CD1c-positive myeloid dendritic cell (primary cell): ENCODE measurements at regions not wholly inside any gene's neighbourhood (a gene's known extent, or its start where the extent isn't known, plus 50 kb on each side); places are given as distances from the start of the nearest gene placed in this dataset.

ENCODE experiments used
- DNase-seq: peaks from one replicate; pipeline ENCODE4 v3.0.0-alpha.2; 2016; ENCODE audit errors: extremely low spot score

DNA sequence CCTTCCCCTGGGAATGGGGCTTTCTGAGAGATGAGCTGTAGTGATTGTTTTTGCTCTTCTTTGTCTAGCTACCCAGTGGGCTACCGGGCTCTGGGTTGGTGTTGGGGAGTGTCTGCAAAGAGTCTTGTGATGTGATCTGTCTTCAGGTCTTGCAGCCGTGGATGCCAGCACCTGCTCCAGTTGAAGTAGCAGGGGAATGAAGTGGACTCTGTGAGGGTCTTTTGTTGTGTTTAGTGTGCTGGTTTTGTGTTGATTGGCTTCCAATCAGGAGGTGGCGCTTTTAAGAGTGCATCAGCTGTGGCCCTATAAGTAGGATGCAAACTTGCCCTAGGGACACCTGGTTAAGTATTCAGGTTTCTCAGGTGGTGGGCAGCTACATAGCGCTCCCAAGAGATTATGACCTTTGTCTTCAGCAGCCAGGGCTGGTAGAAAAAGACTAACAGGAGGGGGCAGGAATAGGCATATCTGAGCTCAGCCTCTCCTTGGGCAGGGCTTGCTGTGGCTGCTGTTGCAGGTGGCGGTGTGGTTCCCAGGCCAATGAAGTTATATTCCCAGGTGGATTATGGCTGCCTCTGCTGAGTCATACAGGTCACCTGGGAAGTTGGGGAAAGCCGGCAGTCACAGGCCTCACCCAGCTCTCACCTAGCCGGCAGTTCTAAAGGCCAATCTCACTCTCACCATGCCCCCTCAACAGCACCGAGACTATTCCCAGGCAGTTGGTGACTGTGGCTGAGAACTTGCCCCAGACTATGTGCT is 315.7 kb upstream of the C11orf87 start:
- no peak for DNase-seq

DNA sequence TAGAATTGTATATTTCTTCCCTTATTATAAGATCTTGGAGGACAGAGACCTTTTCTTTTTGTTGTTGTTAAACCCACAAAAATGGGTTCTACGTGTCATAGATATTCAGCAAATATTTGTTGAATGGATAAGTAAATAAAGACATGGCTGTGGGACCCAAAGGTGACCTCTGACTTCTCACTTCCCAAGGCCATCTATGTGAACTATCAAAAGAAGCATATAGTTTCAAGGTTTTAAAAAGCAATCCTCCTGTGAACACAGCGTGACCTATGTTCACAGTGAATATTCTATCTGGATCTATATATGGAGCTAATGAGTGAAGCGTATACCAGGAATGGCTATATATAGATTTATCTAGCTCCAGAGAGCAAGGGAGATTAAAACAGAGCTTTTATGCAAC is 312.8 kb upstream of the C11orf87 start:
- DNase-seq, result no peak

DNA sequence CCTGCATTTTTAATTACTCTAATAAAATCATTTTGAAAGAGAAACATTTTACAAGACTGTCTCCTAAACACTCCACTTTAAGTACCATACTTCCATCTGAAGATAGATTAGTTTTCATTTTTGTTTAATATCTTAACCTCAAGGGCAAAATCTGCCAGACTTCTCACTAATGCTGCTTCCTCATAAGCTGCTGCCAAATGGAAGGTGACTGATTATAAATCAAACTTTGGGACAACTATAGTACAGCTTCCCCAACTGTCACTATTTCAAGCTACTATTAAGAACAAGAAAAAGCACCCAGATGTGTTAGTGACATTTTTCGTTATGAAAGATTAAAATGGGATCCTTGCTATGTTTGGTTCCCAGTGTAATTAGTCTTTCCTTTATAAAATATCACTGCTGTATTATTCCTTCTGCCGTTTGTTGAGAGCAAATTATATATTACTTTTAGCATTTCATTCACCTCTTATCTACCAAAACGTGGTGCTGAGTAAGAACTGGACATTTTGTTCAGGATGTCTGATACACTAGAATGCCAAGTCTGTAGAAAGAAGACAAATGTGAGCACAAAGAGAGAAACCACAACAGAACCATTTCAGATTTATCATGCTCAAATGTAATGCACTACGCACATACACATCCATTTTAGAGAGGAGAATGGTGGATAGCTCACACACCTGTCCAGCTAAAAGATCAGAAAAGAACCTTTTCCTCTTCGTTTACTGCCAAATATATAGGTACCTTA is 312.2 kb upstream of the C11orf87 start:
- no peak for DNase-seq

DNA sequence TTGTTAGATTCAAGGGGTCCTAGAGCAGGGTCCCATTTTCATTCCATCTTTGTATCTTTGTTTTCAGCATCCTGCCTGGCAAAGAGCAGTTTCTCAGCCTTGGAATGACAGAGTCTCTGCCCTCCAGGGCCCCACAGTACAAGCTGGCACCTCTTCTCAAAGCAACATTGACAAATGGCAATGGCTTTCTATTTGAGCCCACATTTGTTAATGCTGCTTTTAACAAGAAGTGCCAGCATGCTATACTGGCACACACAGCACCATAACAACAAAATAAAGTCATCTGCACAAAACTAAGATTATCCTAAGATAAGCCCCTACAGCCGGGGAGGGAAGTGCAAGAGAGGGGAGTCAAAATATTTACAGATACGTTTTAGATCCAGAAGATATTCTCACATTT is 309.7 kb upstream of the C11orf87 start:
- no peak for DNase-seq

DNA sequence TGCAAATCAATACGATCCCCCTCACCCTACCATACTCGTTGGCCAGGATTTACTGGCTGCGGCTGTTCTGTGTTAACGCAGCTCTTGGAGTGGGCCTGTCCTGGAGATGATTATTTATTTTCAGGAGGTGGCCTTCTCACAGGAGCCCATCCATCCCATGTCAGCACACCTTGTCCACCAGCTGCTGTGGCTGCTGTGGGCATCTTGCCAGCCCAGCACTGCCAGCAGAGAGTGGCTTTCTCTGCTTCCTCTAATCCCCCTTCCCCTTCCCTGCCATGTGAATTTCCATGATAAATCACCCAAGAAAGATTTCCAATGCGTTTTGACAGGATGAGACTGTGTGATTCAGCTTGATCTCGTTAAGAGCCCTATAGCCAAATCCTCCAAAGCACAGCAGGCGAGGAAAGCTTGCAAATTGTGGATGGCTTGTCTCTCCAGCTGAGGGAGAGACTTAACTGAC is 309.1 kb upstream of the C11orf87 start:
- no peak for DNase-seq

DNA sequence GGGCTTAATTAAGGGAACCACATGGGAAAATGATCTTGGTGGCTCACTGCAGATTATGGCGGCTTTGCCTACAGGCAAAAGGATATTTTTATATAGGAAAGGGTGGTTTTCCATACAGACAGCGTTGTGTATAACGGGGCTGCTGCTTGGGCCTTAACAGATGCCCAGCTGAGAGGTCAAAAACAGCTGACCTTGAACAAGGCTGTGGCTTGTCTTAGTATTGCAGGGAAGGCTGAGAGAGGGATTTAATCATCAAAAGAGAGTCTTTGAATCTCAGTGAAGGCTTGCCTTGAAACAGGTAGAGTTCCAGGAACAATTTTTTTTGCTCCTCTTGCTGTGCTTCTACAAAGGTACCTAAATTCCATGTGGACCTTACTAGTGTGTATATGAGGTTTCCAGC is 301.6 kb upstream of the C11orf87 start:
- DNase-seq, result no peak

DNA sequence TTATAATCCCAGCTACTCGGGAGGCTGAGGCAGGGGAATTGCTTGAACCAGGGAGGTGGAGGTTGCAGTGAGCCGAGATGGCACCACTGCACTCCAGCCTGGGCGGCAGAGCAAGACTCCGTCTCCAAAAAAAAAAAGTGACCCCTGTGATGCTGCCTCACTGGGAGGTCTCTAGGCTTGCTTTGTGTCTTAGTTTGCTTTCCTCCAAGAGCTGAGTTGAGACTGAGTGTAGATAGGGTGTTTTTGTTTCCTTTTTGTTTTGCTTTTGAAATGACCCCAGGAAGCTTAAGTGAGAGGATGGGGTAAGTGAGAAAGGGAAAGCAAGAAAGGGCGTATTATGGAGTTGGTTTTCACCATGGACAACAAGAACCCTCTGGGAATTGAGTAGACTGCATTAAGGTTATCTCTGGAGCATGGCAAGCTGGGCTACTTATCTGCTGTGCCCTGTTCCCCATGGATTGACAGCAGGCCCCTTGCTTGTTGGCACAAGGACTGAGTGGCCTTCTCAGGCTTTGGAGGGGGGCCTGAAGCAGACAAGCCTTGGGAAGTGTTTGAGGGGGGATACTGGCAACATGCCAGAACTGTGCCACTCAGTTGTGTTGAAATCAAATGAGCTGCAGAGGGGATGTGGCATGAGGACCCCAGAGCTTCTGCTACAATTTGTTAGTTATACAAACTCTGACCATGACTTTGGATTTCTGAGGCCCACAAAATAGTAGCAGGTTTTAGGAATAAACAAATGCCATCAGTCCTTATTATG is 300.6 kb upstream of the C11orf87 start:
- no peak for DNase-seq

DNA sequence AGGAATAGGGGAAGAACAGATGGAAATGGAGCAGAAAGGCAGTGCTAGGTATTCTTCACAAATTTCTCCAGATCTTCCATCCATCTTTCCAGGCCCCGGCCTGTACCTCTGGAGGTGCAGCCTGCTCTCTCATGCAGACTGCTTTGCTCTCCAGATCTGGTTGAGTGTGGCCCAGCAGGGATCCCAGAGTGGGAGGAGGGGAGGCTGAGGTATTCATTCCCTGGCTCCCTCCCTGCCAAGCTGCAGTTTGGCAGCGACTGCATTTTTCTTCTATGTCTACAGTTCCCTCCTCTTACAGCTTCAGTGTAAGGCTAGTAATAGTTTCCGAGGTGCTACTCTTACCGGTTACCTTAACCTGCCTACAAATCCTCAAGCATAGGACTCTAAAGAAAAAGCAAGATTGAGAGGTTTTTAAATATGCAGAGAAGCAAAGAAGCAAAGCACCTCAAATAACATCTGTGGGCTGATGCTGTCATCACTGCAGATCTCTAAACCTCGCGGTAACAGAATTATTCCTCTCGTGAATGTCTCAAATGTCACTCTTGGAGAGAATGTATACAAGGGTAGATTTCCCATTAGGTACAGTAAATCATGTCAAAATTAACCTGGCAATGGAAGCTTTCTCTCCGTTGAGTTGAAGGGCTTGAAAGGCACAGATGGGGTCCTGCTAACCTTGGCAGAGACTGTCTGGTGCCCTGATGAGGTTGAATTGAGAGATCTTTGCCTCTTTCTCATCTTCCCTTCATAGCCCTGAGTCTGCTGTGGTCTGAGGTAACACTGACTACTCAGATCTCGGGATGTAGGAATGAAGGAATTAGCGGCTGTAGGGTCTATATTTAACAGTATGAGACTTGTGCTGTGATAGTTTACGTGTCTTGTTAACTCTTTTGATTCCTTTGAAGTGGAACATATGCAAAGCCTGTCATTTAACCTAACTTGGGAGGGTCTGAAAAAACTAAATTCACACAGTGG is 297.9 kb upstream of the C11orf87 start:
- no peak for DNase-seq

DNA sequence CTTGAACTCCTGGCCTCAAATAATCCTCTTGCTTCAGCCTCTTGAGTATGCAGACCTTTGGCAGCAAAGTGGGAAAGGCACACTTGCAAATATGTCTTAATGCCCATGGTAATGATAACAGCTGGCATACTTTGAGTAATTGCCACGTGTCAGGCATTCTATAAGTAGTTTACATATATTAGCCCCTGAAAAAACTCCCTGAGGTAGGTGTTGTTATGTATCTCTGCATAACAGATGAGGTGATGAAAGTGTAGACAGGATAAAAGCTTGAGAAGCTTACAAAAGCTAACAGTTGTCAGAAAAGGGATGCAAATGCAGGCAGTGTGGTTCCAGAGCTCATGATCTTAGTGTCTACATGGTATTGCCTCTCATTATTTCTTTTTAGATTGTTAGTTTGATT is 291.1 kb upstream of the C11orf87 start:
- no peak for DNase-seq

DNA sequence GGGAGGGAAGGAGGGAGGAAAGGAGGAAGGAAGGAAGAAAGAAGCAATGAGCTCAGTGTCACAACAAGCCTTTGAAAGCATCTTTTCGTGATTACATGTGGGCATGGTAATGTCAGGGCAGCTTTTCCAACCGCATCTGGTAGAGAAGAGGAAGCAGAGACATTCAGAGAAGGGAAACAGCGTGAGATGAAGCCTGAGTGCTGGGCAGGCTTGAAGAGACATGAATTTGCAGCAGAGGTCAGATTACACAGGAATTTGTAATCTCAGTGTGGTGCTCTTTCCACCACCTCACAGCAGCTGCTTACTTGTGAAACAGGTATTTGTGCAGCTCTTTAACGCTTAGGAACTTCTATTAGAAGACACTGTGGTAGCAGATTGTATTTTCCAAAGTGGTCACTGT is 289.5 kb upstream of the C11orf87 start:
- DNase-seq, result no peak

DNA sequence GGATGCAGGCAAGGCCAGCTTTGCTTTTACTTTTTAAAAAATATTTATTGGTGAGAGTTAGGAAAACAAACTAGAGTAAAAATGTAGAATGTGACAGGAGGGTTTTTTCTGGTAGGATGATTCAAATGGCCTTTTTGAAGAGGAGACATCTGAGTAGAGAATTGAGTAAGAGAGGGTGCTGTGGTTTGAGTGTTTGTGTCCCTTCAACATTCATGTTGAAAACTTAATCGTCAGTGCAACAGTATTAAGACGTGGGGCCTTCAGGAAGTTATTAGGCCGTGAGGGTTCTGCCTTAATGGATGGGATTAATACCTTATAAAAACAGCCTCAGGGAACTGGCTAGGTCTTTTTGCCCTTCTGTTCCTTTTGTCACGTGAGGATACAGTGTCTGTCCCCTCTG is 288.8 kb upstream of the C11orf87 start:
- DNase-seq, result no peak

DNA sequence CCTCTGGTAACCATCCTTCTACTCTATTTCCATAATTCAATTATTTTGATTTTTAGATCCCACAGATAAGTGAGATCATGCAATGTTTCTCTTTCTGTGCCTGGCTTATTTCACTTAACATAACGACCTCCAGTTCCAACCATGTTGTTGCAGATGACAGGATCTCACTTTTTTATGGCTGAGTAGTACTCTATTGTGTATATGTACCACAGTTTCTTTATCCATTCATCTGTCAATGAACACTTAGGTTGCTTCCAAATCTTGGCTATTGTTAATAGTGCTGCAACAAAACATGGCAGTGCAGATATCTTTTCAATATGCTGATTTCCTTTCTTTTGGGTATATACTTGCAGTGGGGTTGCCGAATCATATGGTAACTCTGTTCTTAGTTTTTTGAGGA is 286.4 kb upstream of the C11orf87 start:
- DNase-seq, result no peak

DNA sequence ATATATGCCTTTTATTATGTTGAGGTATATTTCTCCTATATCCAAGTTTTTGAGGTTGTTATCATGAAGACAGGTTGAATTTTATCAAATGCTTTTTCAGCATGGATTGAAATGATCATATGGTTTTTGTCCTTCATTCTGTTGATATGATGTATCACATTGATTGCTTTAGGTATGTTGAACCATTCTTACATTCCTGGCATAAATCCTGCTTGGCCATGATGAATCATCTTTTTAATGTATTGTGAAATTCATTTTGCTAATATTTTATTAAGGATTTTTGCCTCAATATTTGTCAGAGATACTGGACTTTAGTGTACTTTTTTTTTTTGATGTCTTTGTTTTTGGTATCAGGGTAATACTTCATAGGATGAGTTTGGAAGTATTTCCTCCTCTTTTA is 283.8 kb upstream of the C11orf87 start:
- DNase-seq, result no peak

DNA sequence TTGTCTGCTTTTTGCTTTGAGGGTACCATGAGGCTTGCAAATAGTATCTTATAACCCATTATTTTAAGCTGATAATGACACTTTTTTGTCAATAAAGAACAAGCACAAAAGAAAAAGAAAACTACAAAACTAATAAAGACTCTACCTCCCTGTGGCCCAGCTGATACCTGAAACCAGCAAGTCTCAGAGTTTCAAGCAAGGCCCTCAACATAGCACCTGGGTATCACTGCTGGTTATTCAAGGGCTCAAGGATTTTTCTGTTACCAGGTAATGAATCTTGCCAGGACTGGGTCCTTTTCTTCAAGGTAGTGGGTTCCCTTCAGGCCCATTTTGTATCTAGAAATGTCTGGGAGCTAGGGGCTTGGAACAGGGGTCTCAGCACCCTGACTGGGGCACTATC is 281.6 kb upstream of the C11orf87 start:
- DNase-seq, result no peak

DNA sequence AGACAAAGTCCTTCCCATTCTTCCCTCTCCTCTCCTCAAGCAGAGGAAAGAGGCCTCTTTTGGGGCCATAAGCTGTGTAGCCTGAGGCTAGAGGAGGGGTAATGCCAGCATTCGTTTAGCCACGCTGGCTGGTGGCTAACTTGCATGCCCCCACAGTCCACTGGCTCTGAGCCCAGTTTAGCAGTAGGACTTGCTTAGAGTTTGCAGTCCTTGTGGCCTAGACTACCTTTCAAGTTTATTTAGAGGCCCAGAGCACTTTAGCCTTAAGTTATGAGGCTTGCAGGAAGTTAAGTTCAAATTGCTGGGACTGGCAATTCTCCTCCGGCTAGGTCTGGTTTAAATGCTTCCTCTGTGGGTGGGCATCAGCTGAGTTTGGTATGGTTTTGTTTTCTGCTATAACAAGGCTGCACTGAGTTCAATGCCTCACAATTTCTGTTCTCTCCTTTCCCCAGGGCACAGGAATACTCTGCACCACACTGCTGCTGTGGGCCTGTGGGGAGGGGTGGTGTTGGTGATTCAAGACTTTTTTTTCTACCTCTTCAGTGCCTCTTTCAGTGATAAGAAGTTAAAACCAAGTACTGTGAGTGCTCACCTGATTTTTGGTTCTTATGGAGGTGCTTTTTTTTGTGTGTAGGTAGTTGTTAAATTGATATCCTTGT is 281.0 kb upstream of the C11orf87 start:
- DNase-seq, result no peak

DNA sequence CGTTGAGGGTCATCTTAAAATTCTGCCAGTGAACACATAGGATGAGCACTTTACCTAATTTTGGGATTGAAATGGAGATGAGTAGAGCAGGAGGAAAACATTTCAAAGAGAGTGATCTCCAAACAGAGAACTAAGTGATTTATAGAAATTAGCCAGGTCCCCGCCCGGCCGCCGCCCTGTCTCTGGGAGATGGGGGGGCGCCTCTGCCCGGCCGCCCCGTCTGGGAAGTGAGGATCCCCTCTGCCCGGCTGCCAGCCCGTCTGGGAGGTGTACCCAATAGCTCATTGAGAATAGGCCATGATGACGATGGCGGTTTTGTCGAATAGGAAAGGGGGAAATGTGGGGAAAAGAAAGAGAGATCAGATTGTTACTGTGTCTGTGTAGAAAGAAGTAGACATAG is 276.7 kb upstream of the C11orf87 start:
- DNase-seq, result no peak

DNA sequence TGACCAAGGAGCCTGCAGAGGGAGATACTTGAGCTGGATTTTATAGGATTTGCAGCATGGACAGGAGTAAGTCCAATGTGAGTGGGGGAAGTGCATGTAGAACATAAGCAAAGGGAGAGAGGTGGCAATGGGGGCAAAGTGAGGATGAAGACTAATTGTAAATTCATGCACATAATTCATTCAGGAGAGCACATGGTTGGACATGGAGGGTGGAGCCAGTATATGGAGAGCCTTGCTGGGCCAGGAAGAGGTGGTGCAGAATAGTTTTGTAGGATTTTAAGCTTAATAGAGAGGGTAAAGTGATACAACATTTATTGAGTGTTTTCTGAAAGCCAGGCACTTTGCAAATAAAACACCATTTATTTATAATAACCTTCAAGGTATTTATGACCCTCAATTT is 274.3 kb upstream of the C11orf87 start:
- no peak for DNase-seq

DNA sequence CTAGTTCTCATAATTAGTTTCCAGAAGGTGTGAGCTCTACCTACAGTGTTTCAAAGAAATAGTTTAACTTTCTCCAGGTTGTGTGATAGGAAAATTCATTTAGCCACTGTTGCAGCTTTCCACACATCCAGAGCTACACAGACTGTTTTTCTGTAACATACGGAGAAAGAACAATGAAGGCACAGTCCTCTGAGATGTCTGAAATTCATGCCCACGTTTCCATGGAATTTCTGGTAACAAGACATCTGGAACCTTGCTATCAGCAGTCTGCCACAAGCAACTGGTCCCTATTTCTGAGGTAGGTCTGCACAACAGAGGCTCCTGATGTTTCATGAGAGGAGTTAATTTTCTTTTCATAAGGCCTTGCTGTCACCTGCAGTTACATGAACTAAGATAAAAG is 273.3 kb upstream of the C11orf87 start:
- no peak for DNase-seq

DNA sequence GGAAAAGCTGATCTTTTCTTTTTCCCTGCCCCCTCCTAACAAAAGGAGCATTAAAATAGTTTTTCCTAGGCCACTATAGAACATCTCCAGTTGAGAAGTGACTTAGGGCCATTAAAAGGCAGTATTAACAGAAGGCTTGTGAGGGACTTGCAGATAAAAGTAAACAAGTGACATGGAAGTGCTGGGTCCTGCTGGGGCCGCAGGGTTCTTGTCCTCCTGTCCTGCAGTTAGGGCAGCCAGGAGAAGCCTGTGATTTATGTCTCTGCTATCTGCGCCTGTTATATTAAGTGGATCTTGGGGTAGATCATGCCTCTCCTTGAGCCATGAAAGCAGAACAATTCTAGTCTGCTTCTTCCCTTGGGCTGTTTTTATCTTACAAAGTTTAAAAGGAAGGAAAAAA is 271.4 kb upstream of the C11orf87 start:
- DNase-seq, result no peak

DNA sequence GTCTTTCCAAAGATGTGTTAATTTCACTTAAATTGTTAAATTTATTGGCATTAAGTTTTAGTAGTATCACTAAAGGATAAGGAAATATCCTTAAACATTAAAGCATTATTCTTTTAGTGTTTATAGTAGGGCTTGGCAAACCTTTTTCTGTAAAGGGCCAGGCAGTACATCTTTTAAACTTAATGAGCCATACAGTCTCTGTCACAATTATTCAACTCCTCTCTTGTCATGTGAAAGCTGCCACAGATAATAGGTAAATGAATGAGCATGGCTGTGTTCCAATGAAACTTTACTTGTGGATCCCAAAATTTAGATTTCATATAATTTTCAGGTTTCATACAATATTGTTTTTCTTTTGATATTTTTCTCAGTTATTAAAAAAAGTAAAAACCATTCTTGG is 268.2 kb upstream of the C11orf87 start:
- DNase-seq, result no peak

DNA sequence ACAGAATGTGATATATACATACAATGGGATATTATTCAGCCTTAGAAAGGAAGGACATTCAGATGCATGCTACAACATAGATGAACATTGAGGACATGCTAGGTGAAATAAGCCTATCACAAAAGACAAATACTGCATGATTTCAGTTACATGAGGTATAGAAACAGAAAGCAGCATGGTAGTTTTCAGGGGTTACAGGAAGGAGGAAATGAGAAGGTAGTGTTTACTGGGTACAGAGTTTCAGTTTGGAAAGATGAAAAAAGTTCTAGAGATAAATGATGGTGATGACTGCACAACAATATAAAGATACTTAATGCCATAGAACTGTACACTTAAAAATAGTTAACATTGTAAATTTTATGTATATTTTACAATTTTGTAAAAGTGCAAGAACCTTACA is 266.7 kb upstream of the C11orf87 start:
- DNase-seq, result no peak
